K562 (cell line): ENCODE measurements at regions not wholly inside any gene's neighbourhood (a gene's known extent, or its start where the extent isn't known, plus 50 kb on each side); places are given as distances from the start of the nearest gene placed in this dataset.

ENCODE experiments used
- BHLHE40 ChIP-seq: IDR thresholded peaks from 2 replicates; pipeline ENCODE4 v1.6.1; 2011; ENCODE audit warnings: low read length, improper control_type of control experiment
- CBFB ChIP-seq: sonication (generic); formaldehyde crosslinking; IDR thresholded peaks from 2 replicates; pipeline ENCODE4 v1.4.0; 2020; ENCODE audit warnings: mild to moderate bottlenecking, missing genetic modification reagents
- CBX5 ChIP-seq: IDR thresholded peaks from 2 replicates; pipeline ENCODE4 v1.6.1; 2014; ENCODE audit warnings: low read depth, borderline replicate concordance
- CEBPG ChIP-seq, 3 experiments: fragments of 200-800 bp in 1 of 3; sonication (Bioruptor generic) in 1 of 3; sonication (generic) in 1 of 3; formaldehyde crosslinking in 1 of 3; IDR thresholded peaks in 2 of 3; conservative IDR thresholded peaks in 1 of 3; 2 replicates each; pipeline versions ENCODE4 v1.6.1 to v1.8.0; 2016 to 2022; ENCODE audit warnings: missing compliant biosample characterization in 2 of 3, missing genetic modification characterization in 2 of 3, mild to moderate bottlenecking in 1 of 3, missing genetic modification reagents in 1 of 3
- CTCF ChIP-seq, 3 experiments: IDR thresholded peaks in 2 of 3; conservative IDR thresholded peaks in 1 of 3; 2 replicates each; pipeline ENCODE4 v1.5.1; 2011 to 2012; ENCODE audit warnings: low read length in 3 of 3, mild to moderate bottlenecking in 3 of 3, control low read depth in 2 of 3, improper control_type of control experiment in 1 of 3, inconsistent platforms in 1 of 3, low read depth in 1 of 3, mixed read lengths in 1 of 3, moderate library complexity in 1 of 3; ENCODE audit not compliant: insufficient read depth in 2 of 3
- DDX20 ChIP-seq: fragments of 450-650 bp; IDR thresholded peaks from 2 replicates; pipeline ENCODE4 v1.6.1; 2016; ENCODE audit warnings: missing genetic modification characterization, low read depth, mild to moderate bottlenecking, missing compliant biosample characterization, moderate library complexity
- EGR1 ChIP-seq: fragments of 450-650 bp; conservative IDR thresholded peaks from 2 replicates; pipeline ENCODE4 v1.6.1; 2017; ENCODE audit warnings: mild to moderate bottlenecking
- ELF4 ChIP-seq: fragments of 450-650 bp; formaldehyde crosslinking; IDR thresholded peaks from 2 replicates; pipeline ENCODE4 v1.4.0; 2022; ENCODE audit warnings: missing genetic modification characterization
- EZH2 ChIP-seq: IDR thresholded peaks from 2 replicates; pipeline ENCODE4 v1.6.1; 2012; ENCODE audit warnings: low read depth, mild to moderate bottlenecking, inconsistent platforms, low read length, borderline replicate concordance
- FOXJ3 ChIP-seq: sonication (generic); formaldehyde crosslinking; IDR thresholded peaks from 2 replicates; pipeline ENCODE4 v1.4.0; 2020; ENCODE audit warnings: mild to moderate bottlenecking, missing genetic modification reagents
- MED1 ChIP-seq: sonication (generic); formaldehyde crosslinking; IDR thresholded peaks from 2 replicates; pipeline ENCODE4 v1.8.1; 2023; ENCODE audit warnings: missing genetic modification reagents, borderline replicate concordance
- SMARCB1 ChIP-seq: IDR thresholded peaks from 2 replicates; pipeline ENCODE4 v1.6.1; 2011; ENCODE audit warnings: improper control_type of control experiment, low read depth; ENCODE audit not compliant: insufficient read length
- ZNF395 ChIP-seq: fragments of 200-800 bp; sonication (Bioruptor generic); IDR thresholded peaks from 2 replicates; pipeline ENCODE4 v1.6.1; 2017; ENCODE audit warnings: missing genetic modification characterization, missing compliant biosample characterization

GRCh38 chr10:10833955-10834354 lies 183.7 kb upstream of the CELF2 start:
- TF ChIP-seq ELF4 (CRISPR knock-in tag), result no peak
- no peak for TF ChIP-seq FOXJ3
- TF ChIP-seq DDX20 (tag), result no peak
- TF ChIP-seq ZNF395 (CRISPR knock-in tag), result no peak
- TF ChIP-seq CEBPG (CRISPR knock-in tag; IDR thresholded peaks at IDR 0.05), result no peak
- no peak for TF ChIP-seq CEBPG (tag; conservative IDR thresholded peaks at IDR 0.05 in 1 of 2, IDR thresholded peaks at IDR 0.05 in 1 of 2)
- TF ChIP-seq EZH2, result no peak
- TF ChIP-seq CTCF (IDR thresholded peaks at IDR 0.05 in 2 of 3, conservative IDR thresholded peaks at IDR 0.05 in 1 of 3; ENCODE audit: insufficient read depth in 2 of 3, low read depth in 1 of 3, low read length in 3 of 3), result no peak
- no peak for TF ChIP-seq SMARCB1
- TF ChIP-seq MED1 (CRISPR knock-in tag), result no peak
- TF ChIP-seq BHLHE40, result no peak
- no peak for TF ChIP-seq EGR1
- TF ChIP-seq CBFB, result no peak
- TF ChIP-seq CBX5, result no peak
